Dedifferentiated amniotic fluid mesenchymal stem cell (primary cell): ENCODE measurements at regions not wholly inside any gene's neighbourhood (a gene's known extent, or its start where the extent isn't known, plus 50 kb on each side); places are given as distances from the start of the nearest gene placed in this dataset.
"Not testable (repeated sequence)": the region's sequence is repeated elsewhere in the genome, so short reads cannot be mapped to it uniquely, and the experiment has no call there.

Experiments
- DNase-seq: peaks from one replicate; pipeline ENCODE4 v3.0.0-alpha.2; 2016; ENCODE audit errors: extremely low spot score

GRCh38 chr6:9316831-9317230, 881.5 kb upstream of the SLC35B3 start:
- DNase-seq, result peak; percentile 86

- no peak for DNase-seq
Measured at GRCh38 chr6:9315966-9316650, 880.8 kb upstream of the SLC35B3 start.

GRCh38 chr6:9308284-9308683, 872.9 kb upstream of the SLC35B3 start:
- DNase-seq, result no peak

- DNase-seq, result no peak
Measured at GRCh38 chr6:9307786-9308185, 872.4 kb upstream of the SLC35B3 start.

GRCh38 chr6:9307187-9307586, 871.8 kb upstream of the SLC35B3 start:
- DNase-seq, result no peak

- DNase-seq, result no peak
Measured at GRCh38 chr6:9295644-9296043, 860.3 kb upstream of the SLC35B3 start.

- no peak for DNase-seq
Measured at GRCh38 chr6:9292975-9293374, 857.6 kb upstream of the SLC35B3 start.

GRCh38 chr6:9290342-9290741, 855.0 kb upstream of the SLC35B3 start:
- not testable (repeated sequence) for DNase-seq

GRCh38 chr6:9272671-9273070, 837.3 kb upstream of the SLC35B3 start:
- DNase-seq, result peak; percentile 55

- no peak for DNase-seq
Measured at GRCh38 chr6:9266741-9267140, 831.4 kb upstream of the SLC35B3 start.

- DNase-seq, result no peak
Measured at GRCh38 chr6:9257215-9257614, 821.9 kb upstream of the SLC35B3 start.

GRCh38 chr6:9254251-9254650, 818.9 kb upstream of the SLC35B3 start:
- no peak for DNase-seq

GRCh38 chr6:9252799-9253198, 817.5 kb upstream of the SLC35B3 start:
- DNase-seq, result no peak

- peak; percentile 18 for DNase-seq
Measured at GRCh38 chr6:9250852-9251251, 815.5 kb upstream of the SLC35B3 start.

- DNase-seq, result no peak
Measured at GRCh38 chr6:9248133-9248532, 812.8 kb upstream of the SLC35B3 start.

GRCh38 chr6:9240861-9241260, 805.5 kb upstream of the SLC35B3 start:
- no peak for DNase-seq

- no peak for DNase-seq
Measured at GRCh38 chr6:9236443-9236842, 801.1 kb upstream of the SLC35B3 start.

- DNase-seq, result no peak
Measured at GRCh38 chr6:9233686-9234085, 798.3 kb upstream of the SLC35B3 start.

GRCh38 chr6:9233226-9233625, 797.9 kb upstream of the SLC35B3 start:
- DNase-seq, result no peak

GRCh38 chr6:9225441-9225871, 790.1 kb upstream of the SLC35B3 start:
- DNase-seq, result peak; percentile 80

- no peak for DNase-seq
Measured at GRCh38 chr6:9224539-9224938, 789.2 kb upstream of the SLC35B3 start.

- not testable (repeated sequence) for DNase-seq
Measured at GRCh38 chr6:9213717-9214116, 778.4 kb upstream of the SLC35B3 start.

- no peak for DNase-seq
Measured at GRCh38 chr6:9208966-9209365, 773.6 kb upstream of the SLC35B3 start.

- peak; percentile 22 for DNase-seq
Measured at GRCh38 chr6:9205645-9206044, 770.3 kb upstream of the SLC35B3 start.
